ENCODE measurements at regions not wholly inside any gene's neighbourhood (a gene's known extent, or its start where the extent isn't known, plus 50 kb on each side); places are given as distances from the start of the nearest gene placed in this dataset.

DNA sequence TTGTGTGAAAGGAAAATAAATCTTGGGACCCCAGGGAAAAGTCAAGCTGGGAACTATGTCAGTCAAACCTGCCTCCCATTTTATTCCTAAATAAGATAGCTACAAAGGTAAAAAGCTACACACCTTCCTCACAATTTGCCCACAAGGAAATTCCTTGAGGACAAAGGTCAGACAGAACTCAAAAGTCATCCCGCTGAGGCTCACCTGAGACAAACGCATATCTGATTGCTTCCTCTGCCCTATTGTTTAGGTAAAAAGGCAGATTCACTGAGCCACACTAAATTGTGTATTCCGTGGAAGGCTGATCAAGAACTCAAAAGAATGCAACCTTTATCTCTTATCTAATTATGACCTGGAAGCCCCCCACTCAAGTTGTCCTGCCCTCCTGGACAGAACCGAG is 58.7 kb upstream of the MAML3 start:
- Mint-ChIP-seq H3K36me3 (ENCODE audit: low read depth) (no peaks in the 10 kb centered on the region), H3K4me3 (no peak overlapping the region), H3K27me3 (peaks cover 7% of the 10 kb centered on the region), H3K27ac (no peak overlapping the region), H3K4me1 (no peaks in the 10 kb centered on the region), H3K9me3 (no peaks in the 10 kb centered on the region)
- TF ChIP-seq, protein P1, sequence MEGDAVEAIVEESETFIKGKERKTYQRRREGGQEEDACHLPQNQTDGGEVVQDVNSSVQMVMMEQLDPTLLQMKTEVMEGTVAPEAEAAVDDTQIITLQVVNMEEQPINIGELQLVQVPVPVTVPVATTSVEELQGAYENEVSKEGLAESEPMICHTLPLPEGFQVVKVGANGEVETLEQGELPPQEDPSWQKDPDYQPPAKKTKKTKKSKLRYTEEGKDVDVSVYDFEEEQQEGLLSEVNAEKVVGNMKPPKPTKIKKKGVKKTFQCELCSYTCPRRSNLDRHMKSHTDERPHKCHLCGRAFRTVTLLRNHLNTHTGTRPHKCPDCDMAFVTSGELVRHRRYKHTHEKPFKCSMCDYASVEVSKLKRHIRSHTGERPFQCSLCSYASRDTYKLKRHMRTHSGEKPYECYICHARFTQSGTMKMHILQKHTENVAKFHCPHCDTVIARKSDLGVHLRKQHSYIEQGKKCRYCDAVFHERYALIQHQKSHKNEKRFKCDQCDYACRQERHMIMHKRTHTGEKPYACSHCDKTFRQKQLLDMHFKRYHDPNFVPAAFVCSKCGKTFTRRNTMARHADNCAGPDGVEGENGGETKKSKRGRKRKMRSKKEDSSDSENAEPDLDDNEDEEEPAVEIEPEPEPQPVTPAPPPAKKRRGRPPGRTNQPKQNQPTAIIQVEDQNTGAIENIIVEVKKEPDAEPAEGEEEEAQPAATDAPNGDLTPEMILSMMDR (IDR thresholded peaks at IDR 0.05) = no peak
- ATAC-seq (ENCODE audit: low read depth) (no peak), DNase-seq (no peak)
- intact Hi-C loops (cut with micrococcal nuclease) = no loop called here
- CTCF ChIA-PET = no interaction called here
- POLR2A ChIA-PET = no interaction called here

DNA sequence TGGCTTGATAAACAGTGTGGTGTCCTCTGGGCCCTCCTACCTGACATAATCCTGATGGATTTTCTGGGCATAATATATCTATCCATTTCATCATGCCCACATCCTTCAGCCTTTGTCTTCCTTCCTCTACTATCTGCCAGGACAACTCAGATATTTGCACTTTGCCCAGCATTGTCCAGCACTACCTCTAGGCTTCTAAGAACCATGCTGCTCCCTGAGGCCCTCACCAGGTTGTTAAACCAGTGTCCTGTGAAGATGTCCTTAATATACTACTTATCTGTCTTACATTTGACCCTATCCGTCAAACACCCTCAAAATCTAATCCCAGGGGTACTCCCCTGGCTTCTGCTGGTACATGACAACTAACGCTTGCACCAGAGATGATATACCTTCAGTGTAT is 58.2 kb upstream of the MAML3 start:
- ATAC-seq (ENCODE audit: low read depth) (no peak), DNase-seq (no peak)
- H3K4me1 Mint-ChIP-seq = no peaks in the 10 kb centered on the region
- H3K9me3 Mint-ChIP-seq = no peaks in the 10 kb centered on the region
- no peaks in the 10 kb centered on the region for H3K36me3 Mint-ChIP-seq (ENCODE audit: low read depth)
- no peak overlapping the region for H3K4me3 Mint-ChIP-seq
- TF ChIP-seq, protein P1 (IDR thresholded peaks at IDR 0.05) = no peak
- no peak overlapping the region for H3K27ac Mint-ChIP-seq
- intact Hi-C loops (cut with micrococcal nuclease) = no loop called here
- ChIA-PET POLR2A (no interaction called here), CTCF (no interaction called here)
- peaks cover 7% of the 10 kb centered on the region for H3K27me3 Mint-ChIP-seq

DNA sequence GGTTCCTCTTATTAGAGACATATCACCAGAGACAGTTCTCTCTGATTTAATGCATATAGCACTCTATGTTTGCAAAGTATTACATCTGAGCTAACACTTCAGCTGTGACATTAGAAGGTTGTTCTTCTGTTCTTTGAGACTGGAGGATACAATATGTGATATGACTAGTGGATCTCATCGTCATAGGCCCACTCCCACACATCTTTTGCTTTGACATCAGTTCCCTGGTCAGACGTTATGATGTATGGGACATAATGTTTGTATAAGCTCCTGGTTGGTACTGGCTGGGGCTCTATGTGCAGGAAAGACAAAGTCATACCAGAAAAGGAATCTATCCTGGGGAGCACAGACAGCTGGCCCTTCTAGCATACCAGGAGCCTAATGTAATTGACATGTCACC is 57.7 kb upstream of the MAML3 start:
- intact Hi-C loops (cut with micrococcal nuclease) = no loop called here

DNA sequence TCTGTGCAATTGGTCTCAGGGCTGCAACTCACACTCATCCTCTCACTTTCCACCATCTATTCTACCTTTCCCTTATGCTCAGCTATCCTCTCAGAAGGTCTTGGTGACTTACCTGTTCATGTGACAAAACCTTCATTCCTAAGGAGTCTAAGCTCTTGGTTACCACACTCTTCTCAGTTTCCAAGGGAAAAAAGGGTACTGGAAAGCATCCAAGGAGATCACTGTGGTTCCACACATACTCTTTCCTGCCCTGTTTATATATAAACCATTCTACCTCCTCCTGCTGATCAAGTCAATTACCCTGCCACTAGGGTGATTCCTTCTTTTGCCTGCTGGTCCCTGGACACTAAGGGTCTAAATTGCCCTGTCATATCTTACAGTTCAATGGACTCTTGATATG is 57.2 kb upstream of the MAML3 start:
- DNase-seq (no peak), ATAC-seq (ENCODE audit: low read depth) (no peak)
- no peak overlapping the region for H3K4me3 Mint-ChIP-seq
- H3K27me3 Mint-ChIP-seq = peaks cover 7% of the 10 kb centered on the region
- H3K36me3 Mint-ChIP-seq (ENCODE audit: low read depth) = no peaks in the 10 kb centered on the region
- POLR2A ChIA-PET = no interaction called here
- intact Hi-C loops (cut with micrococcal nuclease) = no loop called here
- H3K27ac Mint-ChIP-seq = no peak overlapping the region
- TF ChIP-seq, protein P1 (IDR thresholded peaks at IDR 0.05) = no peak
- no peaks in the 10 kb centered on the region for H3K9me3 Mint-ChIP-seq
- no peaks in the 10 kb centered on the region for H3K4me1 Mint-ChIP-seq
- CTCF ChIA-PET = no interaction called here

More for the DNA sequence above, 57.7 kb upstream of the MAML3 start:
- ChIA-PET CTCF (no interaction called here), POLR2A (no interaction called here)
- no peak overlapping the region for H3K27ac Mint-ChIP-seq
- H3K9me3 Mint-ChIP-seq = no peaks in the 10 kb centered on the region
- DNase-seq (no peak), ATAC-seq (ENCODE audit: low read depth) (no peak)
- no peak overlapping the region for H3K4me3 Mint-ChIP-seq
- H3K36me3 Mint-ChIP-seq (ENCODE audit: low read depth) = no peaks in the 10 kb centered on the region
- H3K27me3 Mint-ChIP-seq = peaks cover 7% of the 10 kb centered on the region
- H3K4me1 Mint-ChIP-seq = no peaks in the 10 kb centered on the region
- TF ChIP-seq, protein P1 (IDR thresholded peaks at IDR 0.05) = no peak

DNA sequence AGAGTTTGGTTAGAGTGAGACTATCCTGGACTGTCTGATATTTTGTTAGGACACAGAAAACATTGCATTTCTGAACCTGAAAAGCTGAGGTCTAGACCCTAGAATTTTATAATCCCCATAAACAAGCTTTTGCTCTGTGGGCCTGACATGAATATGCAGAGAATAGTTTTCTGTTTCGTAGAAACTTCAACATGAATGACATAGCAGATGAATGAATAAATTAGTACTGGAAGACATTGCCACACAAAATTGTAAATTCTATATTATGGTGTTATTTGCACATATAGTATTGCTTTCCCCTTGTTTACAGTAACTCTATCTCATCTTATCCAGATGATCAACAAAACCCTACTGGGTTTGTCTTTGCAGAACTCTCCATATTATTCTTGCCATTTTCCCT is 54.9 kb upstream of the MAML3 start:
- H3K27ac Mint-ChIP-seq = no peak overlapping the region
- intact Hi-C loops (cut with micrococcal nuclease) = no loop called here
- peaks cover 7% of the 10 kb centered on the region for H3K27me3 Mint-ChIP-seq
- TF ChIP-seq, protein P1 (IDR thresholded peaks at IDR 0.05) = no peak
- H3K4me1 Mint-ChIP-seq = no peaks in the 10 kb centered on the region
- no peaks in the 10 kb centered on the region for H3K9me3 Mint-ChIP-seq
- ChIA-PET CTCF (no interaction called here), POLR2A (no interaction called here)
- no peak overlapping the region for H3K4me3 Mint-ChIP-seq
- ATAC-seq (ENCODE audit: low read depth) (no peak), DNase-seq (no peak)
- H3K36me3 Mint-ChIP-seq (ENCODE audit: low read depth) = no peaks in the 10 kb centered on the region

Measured in activated B cell treated with CpG ODN at 0.5 μM for 24 hours (primary cell).